ENCODE measurements at regions not wholly inside any gene's neighbourhood (a gene's known extent, or its start where the extent isn't known, plus 50 kb on each side); places are given as distances from the start of the nearest gene placed in this dataset.

- no peak overlapping the region for H3K27ac ChIP-seq
- no peaks in the 10 kb centered on the region for H3K4me1 ChIP-seq
- no peaks in the 10 kb centered on the region for H3K27me3 ChIP-seq
- DNase-seq (ENCODE audit: extremely low spot score in 2 of 2): no peak
- TF ChIP-seq POLR2AphosphoS5 (IDR thresholded peaks at IDR 0.05; ENCODE audit: insufficient read depth in 1 of 2, low read depth in 1 of 2) (no peak), POLR2A (IDR thresholded peaks at IDR 0.05) (no peak), CTCF (IDR thresholded peaks at IDR 0.05) (no peak)
- H3K9me3 ChIP-seq: no peaks in the 10 kb centered on the region
- no peaks in the 10 kb centered on the region for H3K36me3 ChIP-seq
- intact Hi-C loops (cut with DNase I): no loop called here
- no peak overlapping the region for H3K4me3 ChIP-seq
Measured at GRCh38 chr13:90068658-90069057, 1278.8 kb upstream of the MIR17HG start.

- intact Hi-C loops (cut with DNase I): no loop called here
- TF ChIP-seq POLR2A (IDR thresholded peaks at IDR 0.05) (no peak), CTCF (IDR thresholded peaks at IDR 0.05) (no peak), POLR2AphosphoS5 (IDR thresholded peaks at IDR 0.05; ENCODE audit: insufficient read depth in 1 of 2, low read depth in 1 of 2) (no peak)
- Histone ChIP-seq H3K36me3 (no peaks in the 10 kb centered on the region), H3K9me3 (no peaks in the 10 kb centered on the region), H3K4me3 (no peak overlapping the region), H3K27me3 (no peaks in the 10 kb centered on the region), H3K27ac (no peak overlapping the region), H3K4me1 (no peaks in the 10 kb centered on the region)
- DNase-seq (ENCODE audit: extremely low spot score in 2 of 2): no peak
Measured at GRCh38 chr13:90070362-90070761, 1277.1 kb upstream of the MIR17HG start.

- no peak for TF ChIP-seq CTCF (IDR thresholded peaks at IDR 0.05)
- TF ChIP-seq POLR2AphosphoS5 (IDR thresholded peaks at IDR 0.05; ENCODE audit: insufficient read depth in 1 of 2, low read depth in 1 of 2): no peak
- no peak for TF ChIP-seq POLR2A (IDR thresholded peaks at IDR 0.05)
- H3K27ac ChIP-seq: no peak overlapping the region
- H3K27me3 ChIP-seq: no peaks in the 10 kb centered on the region
- H3K4me3 ChIP-seq: no peak overlapping the region
- H3K9me3 ChIP-seq: no peaks in the 10 kb centered on the region
- no peaks in the 10 kb centered on the region for H3K4me1 ChIP-seq
- intact Hi-C loops (cut with DNase I): no loop called here
- no peak for DNase-seq (ENCODE audit: extremely low spot score in 2 of 2)
- no peaks in the 10 kb centered on the region for H3K36me3 ChIP-seq
Measured at GRCh38 chr13:90070837-90071525, 1276.5 kb upstream of the MIR17HG start.

GRCh38 chr13:90084684-90085290, 1262.7 kb upstream of the MIR17HG start:
- Histone ChIP-seq H3K27me3 (no peaks in the 10 kb centered on the region), H3K9me3 (no peaks in the 10 kb centered on the region), H3K36me3 (no peaks in the 10 kb centered on the region), H3K4me3 (no peak overlapping the region), H3K4me1 (no peaks in the 10 kb centered on the region), H3K27ac (no peak overlapping the region)
- intact Hi-C loops (cut with DNase I): no loop called here
- no peak for DNase-seq (ENCODE audit: extremely low spot score in 2 of 2)
- TF ChIP-seq POLR2AphosphoS5 (IDR thresholded peaks at IDR 0.05; ENCODE audit: insufficient read depth in 1 of 2, low read depth in 1 of 2): no peak
- no peak for TF ChIP-seq POLR2A (IDR thresholded peaks at IDR 0.05)
- no peak for TF ChIP-seq CTCF (IDR thresholded peaks at IDR 0.05)

- H3K27me3 ChIP-seq: no peaks in the 10 kb centered on the region
- intact Hi-C loops (cut with DNase I): no loop called here
- DNase-seq (ENCODE audit: extremely low spot score in 2 of 2): no peak
- H3K4me1 ChIP-seq: no peaks in the 10 kb centered on the region
- no peak overlapping the region for H3K27ac ChIP-seq
- H3K36me3 ChIP-seq: no peaks in the 10 kb centered on the region
- no peak for TF ChIP-seq POLR2A (IDR thresholded peaks at IDR 0.05)
- no peak for TF ChIP-seq CTCF (IDR thresholded peaks at IDR 0.05)
- TF ChIP-seq POLR2AphosphoS5 (IDR thresholded peaks at IDR 0.05; ENCODE audit: insufficient read depth in 1 of 2, low read depth in 1 of 2): no peak
- no peaks in the 10 kb centered on the region for H3K9me3 ChIP-seq
- H3K4me3 ChIP-seq: no peak overlapping the region
Measured at GRCh38 chr13:90089051-90089450, 1258.4 kb upstream of the MIR17HG start.

Measured in vagina (tissue), 2 donors.